Inferior parietal cortex (tissue), 1 donor: ENCODE measurements at regions not wholly inside any gene's neighbourhood (a gene's known extent, or its start where the extent isn't known, plus 50 kb on each side); places are given as distances from the start of the nearest gene placed in this dataset.

ENCODE experiments used
- DNase-seq: peaks from one replicate; pipeline ENCODE4 v3.0.0-alpha.2; 2016; ENCODE audit errors: extremely low spot score

- DNase-seq, result no peak
Observed at GRCh38 chr2:5482929-5483331, 209.3 kb upstream of the SOX11 start.

GRCh38 chr2:5484868-5485267 lies 207.3 kb upstream of the SOX11 start:
- no peak for DNase-seq

DNA sequence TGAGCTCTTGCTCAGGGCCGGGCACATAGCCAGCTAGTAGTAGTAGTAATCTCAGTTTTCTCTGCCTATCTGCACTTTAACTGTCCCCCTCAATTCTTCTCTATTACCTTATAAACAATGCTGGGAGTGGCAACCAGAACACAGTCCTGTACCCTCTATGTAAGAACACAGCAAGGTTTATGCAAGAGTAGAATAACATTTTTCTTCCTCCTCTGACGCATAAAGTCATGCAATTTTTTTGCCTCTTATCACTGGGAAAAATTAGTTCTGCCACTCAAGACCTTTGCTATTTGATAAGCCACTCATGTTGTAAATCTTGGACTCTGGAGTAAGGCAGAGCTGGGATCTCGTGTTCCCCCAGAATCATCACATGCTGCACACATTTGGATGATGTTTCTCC lies 200.7 kb upstream of the SOX11 start:
- DNase-seq, result no peak

DNA sequence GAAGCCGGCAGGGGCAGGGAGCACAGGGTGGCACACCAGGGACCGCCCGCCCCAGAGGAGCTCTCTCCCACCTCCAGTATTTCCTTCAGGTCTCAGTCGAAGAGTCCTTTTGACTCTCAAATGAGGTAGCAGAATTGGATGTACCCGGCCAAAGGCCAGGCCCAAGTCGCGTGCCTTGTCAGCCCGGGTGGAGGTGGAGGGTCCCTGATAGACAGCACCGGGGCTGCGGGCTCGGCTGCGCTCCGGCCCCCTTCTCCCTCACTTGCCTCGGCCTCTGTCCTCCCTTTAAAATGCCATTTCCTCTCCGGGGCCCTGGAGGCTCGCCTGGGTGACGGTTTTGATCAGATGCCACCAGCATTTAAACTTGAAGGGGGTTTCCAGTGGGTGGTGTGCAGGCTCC lies 198.9 kb upstream of the SOX11 start:
- DNase-seq, result no peak

DNA sequence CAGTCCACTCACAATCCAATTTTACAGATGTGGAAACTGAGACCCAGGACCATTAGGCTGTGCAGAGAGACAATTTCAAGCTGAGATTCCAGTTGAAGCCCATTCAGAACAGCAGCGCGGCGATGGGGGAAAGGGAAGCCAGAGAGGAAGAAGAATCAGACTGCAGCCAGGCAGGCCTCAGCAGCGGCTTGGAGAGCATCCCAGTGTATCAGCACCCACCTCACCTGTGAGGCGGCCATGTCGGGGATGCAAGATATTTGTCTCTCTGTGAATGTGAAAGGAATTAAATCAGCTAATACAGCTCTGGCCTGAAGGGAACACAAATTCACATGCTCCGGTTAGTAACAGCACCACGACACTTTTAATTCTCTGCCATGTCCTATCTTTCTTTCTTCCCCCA lies 198.0 kb upstream of the SOX11 start:
- DNase-seq, result no peak

- DNase-seq, result no peak
Observed at GRCh38 chr2:5495586-5495985, 196.6 kb upstream of the SOX11 start.

- DNase-seq, result no peak
Observed at GRCh38 chr2:5497874-5498273, 194.3 kb upstream of the SOX11 start.

- no peak for DNase-seq
Observed at GRCh38 chr2:5501807-5502206, 190.4 kb upstream of the SOX11 start.

- no peak for DNase-seq
Observed at GRCh38 chr2:5502385-5502784, 189.8 kb upstream of the SOX11 start.

DNA sequence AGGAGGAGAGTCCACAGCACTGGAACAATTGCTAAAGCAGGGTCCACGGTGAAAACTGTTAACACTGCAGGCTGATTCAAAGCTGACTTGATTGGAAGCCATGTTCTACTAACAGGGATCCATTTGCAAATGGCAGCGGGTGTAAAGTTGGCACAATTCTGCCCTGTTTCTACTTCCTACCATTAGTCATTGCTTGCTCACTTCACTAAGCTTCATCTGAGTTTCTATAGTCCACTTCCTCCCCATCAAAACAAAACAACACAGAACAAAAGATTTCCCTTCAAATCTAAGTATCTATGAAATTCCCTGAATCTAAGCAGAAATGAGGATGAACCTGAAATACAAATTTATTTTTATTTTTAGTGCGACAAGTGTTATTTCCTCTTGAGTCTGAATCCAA lies 187.4 kb upstream of the SOX11 start:
- no peak for DNase-seq

GRCh38 chr2:5507367-5507766 lies 184.8 kb upstream of the SOX11 start:
- no peak for DNase-seq

GRCh38 chr2:5509362-5509761 lies 182.8 kb upstream of the SOX11 start:
- no peak for DNase-seq

DNA sequence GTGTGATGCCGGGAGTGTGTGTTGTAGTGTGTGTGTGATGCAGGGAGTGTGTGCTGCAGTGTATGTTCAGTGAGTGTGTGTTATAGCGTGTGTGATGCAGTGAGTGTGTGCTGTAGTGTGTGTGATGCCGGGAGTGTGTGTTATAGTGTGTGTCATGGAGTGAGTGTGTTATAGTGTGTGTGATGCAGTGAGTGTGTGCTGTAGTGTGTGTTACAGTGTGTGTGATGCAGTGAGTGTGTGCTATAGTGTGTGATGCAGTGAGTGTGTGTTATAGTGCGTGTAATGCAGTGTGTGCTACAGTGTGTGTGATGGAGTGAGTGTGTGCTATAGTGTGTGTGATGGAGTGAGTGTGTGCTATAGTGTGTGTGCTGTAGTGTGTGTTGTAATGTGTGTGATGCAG lies 182.1 kb upstream of the SOX11 start:
- no peak for DNase-seq

DNA sequence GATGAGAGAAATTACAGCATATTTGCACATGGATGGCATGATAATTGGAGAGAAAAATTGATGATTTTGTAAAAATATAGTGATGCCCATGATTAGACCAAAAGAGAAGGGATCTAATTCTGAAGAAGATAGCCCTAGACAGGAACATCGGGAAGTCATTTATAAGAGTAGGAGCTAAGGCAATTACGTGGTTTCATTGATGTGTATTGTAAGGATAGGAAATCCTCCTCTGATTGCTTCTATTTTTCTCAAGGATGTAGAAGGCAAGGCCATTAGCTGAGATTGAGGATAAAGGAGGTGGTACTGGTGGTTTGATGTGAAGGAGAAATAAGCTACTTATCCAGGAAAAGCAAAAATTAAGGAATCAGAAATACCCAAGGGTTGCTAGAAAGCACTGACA lies 176.5 kb upstream of the SOX11 start:
- no peak for DNase-seq

- no peak for DNase-seq
Observed at GRCh38 chr2:5519286-5519685, 172.9 kb upstream of the SOX11 start.

DNA sequence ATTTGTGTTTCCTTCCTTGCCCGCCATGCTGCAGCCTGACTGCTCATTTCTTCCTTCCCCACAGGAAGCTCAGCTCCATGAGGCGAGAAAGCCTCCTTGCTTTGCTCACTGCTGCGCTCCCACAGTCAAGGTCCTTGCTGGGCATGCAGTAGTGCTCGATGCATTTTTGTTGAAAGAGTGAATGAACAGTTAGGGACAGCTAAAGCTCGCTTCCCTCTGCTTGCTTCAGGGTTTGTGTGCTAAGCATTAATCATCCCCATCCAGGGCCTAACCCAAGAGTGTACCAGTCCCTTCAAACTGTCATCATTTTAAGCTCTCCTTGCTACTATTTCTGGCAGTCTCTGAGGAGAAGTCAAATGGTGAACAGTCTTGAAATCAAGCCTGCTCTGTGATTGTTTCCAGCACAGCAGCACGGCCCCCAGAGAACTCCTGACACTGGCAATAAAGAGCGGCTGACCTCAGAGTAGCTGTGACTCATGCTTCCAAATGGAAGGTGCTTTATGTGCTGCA lies 171.7 kb upstream of the SOX11 start:
- DNase-seq, result no peak

DNA sequence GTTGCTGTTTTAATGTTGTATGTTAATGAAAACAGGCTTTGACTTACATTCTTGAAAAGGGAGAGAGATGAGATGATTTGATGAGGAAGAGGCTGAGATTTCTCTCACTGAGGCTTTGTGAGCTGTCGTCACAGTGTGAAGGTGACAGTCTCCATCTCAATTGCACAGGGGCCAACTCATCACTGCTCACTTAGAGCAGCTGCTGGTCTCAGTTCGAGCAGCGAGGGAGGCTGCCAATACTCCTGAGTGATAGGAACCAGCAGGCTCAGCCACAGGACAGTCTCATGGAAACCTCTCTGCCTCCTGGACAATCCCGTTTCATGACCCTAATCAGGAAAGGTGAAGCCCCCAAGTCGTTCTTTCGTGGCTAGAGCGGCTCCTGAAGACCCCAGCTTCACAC lies 170.7 kb upstream of the SOX11 start:
- no peak for DNase-seq

GRCh38 chr2:5524551-5524950 lies 167.6 kb upstream of the SOX11 start:
- DNase-seq, result no peak

DNA sequence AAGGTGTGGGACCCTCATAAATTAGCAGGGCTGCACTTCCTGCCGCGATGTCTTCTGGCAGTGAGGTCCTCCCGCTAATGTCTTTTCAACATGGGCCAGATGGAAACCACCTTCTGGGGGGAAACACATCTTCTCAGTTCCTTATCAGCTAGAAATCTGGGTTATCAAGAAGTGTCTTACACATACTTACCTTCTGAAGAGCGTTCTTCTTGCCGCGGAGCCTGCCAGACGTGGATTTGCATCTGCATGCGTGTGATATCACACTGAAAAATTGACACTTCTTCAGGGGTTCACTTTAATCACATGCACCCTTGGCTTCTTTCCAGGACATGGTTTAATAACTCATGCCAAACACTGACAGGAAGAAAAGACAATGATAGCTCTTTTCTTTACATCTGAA lies 163.5 kb upstream of the SOX11 start:
- no peak for DNase-seq

DNA sequence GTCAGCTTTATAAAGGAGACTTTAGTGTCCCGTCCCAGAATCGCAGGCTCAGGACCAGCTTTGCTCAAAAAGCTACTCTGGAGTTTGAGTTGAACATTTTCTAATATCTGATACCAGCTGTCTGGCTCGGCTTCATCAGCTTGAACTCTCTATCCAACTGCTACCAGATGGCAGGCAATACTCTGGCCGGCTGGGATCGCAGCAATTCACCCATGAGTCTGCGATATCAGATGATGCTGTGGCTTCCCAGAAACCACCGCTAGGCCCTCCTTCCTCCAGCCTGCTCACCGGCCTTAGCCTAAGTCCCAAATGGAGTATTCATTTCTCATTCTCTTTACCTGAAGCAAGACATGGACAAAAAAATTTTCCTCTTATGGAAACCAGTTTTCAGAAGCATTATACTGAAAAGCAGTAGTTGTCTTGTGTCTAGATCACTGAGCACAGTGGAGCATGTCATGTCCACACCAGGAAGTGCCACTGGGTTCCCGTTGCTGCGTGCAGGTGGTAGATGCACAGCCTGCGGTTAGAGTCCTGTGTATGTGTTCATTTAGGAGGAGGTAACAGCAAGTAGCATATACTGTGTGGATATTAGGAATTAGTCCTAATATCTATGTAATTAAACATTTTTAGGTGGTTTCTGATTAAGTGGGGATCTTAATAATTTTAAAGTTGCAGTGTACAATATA lies 162.0 kb upstream of the SOX11 start:
- DNase-seq, result no peak

DNA sequence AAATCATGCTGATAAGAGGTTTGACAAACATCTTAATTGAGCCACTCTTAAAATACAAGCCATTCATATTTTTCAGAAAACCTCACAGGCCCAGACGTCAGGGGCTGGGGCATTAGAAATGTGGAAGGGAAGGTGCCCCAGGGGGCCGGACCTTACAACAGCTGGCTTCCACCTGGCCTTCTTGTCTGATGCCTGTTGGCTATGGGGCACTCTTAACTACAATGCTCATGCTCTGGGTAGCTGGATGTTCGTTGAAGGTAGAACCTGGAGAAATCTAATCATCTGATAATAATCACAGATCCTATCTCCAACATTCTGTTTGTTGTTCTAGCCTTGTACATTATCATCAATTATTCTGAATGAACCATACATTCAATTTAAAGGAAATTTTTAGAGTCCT lies 156.9 kb upstream of the SOX11 start:
- DNase-seq, result no peak

- no peak for DNase-seq
Observed at GRCh38 chr2:5537180-5537688, 154.9 kb upstream of the SOX11 start.

DNA sequence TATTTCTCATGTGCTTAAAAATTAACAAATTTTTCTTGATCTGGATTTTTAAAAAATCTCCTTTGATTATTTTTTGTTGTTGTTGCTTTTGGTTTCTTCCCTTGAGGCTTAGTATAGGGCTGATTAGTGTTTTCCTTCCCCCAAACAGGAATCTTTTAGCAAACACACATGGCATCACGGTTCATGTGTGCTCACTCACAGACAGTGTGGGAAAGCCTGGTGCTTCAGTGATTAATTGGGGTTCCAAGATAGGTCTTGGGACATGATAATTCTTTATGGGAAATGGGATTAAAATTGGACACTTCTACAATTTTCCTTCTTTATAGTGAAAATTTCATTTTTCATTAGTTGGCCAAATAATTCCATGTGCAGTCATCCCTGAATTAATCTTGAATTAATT lies 153.9 kb upstream of the SOX11 start:
- DNase-seq, result no peak

DNA sequence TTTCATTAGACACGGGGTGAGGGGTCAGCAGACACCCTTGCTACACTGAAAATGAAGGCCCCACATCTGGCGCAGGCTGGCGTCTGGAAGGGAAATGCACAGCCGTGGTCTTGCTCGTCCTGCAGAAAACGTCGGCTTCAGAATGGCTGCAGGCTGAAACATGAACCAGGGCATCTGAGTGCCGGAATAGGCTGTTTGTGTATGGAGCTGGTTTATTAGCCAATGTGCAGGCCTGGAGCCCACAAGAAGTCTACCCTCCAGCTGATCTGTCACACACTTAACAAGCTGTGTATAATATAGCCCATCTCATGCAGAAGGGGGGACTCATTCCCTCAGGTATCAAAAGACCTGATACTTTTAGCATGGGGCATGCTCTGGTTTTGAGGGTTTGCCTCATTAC lies 153.4 kb upstream of the SOX11 start:
- no peak for DNase-seq
